GM21825 (cell line): ENCODE measurements at regions not wholly inside any gene's neighbourhood (a gene's known extent, or its start where the extent isn't known, plus 50 kb on each side); places are given as distances from the start of the nearest gene placed in this dataset.

ENCODE experiments used
- ATAC-seq: cut with Tn5 transposase; IDR thresholded peaks from one replicate; pipeline ENCODE4 v1.9.1; 2021; ENCODE audit warnings: mild to moderate bottlenecking, moderate library complexity; ENCODE audit not compliant: unreplicated experiment

GRCh38 chr17:77771998-77772397 is 186.5 kb upstream of the TNRC6C start:
- no peak for ATAC-seq

GRCh38 chr17:77772461-77772897 is 186.0 kb upstream of the TNRC6C start:
- ATAC-seq, result no peak

- ATAC-seq, result no peak
Observed at GRCh38 chr17:77772899-77773358, 185.6 kb upstream of the TNRC6C start.

- no peak for ATAC-seq
Observed at GRCh38 chr17:77774182-77774581, 184.3 kb upstream of the TNRC6C start.

- ATAC-seq, result no peak
Observed at GRCh38 chr17:77778636-77779489, 179.6 kb upstream of the TNRC6C start.

- ATAC-seq, result no peak
Observed at GRCh38 chr17:77779711-77780539, 178.6 kb upstream of the TNRC6C start.

- no peak for ATAC-seq
Observed at GRCh38 chr17:77781536-77781935, 177.0 kb upstream of the TNRC6C start.

GRCh38 chr17:77782201-77782600 is 176.3 kb upstream of the TNRC6C start:
- no peak for ATAC-seq

- ATAC-seq, result no peak
Observed at GRCh38 chr17:77782611-77783010, 175.9 kb upstream of the TNRC6C start.

GRCh38 chr17:77783991-77784820 is 174.3 kb upstream of the TNRC6C start:
- no peak for ATAC-seq

- no peak for ATAC-seq
Observed at GRCh38 chr17:77785312-77785905, 173.1 kb upstream of the TNRC6C start.

- ATAC-seq, result no peak
Observed at GRCh38 chr17:77786090-77786489, 172.4 kb upstream of the TNRC6C start.

- no peak for ATAC-seq
Observed at GRCh38 chr17:77786740-77787505, 171.6 kb upstream of the TNRC6C start.

- ATAC-seq, result no peak
Observed at GRCh38 chr17:77790143-77790829, 168.2 kb upstream of the TNRC6C start.

- no peak for ATAC-seq
Observed at GRCh38 chr17:77792626-77793025, 165.9 kb upstream of the TNRC6C start.

GRCh38 chr17:77793146-77793970 is 165.1 kb upstream of the TNRC6C start:
- ATAC-seq, result no peak

- no peak for ATAC-seq
Observed at GRCh38 chr17:77793971-77794235, 164.6 kb upstream of the TNRC6C start.

- ATAC-seq, result no peak
Observed at GRCh38 chr17:77794846-77795245, 163.7 kb upstream of the TNRC6C start.

GRCh38 chr17:77795685-77796084 is 162.8 kb upstream of the TNRC6C start:
- ATAC-seq, result no peak
